HG03039 (cell line): ENCODE measurements at regions not wholly inside any gene's neighbourhood (a gene's known extent, or its start where the extent isn't known, plus 50 kb on each side); places are given as distances from the start of the nearest gene placed in this dataset.

ENCODE experiments used
- ATAC-seq: cut with Tn5 transposase; IDR thresholded peaks from one replicate; pipeline ENCODE4 v1.9.1; 2021; ENCODE audit warnings: mild to moderate bottlenecking, moderate library complexity; ENCODE audit not compliant: unreplicated experiment

GRCh38 chr4:20504146-20504545 lies 196.1 kb upstream of the PACRGL start:
- ATAC-seq, result no peak

- no peak for ATAC-seq
These were observed 194.3 kb upstream of the PACRGL start for GRCh38 chr4:20505927-20506326.

GRCh38 chr4:20506827-20507226 lies 193.4 kb upstream of the PACRGL start:
- no peak for ATAC-seq

GRCh38 chr4:20509315-20509714 lies 190.9 kb upstream of the PACRGL start:
- no peak for ATAC-seq

GRCh38 chr4:20512033-20512792 lies 188.0 kb upstream of the PACRGL start:
- ATAC-seq, result no peak

GRCh38 chr4:20512985-20513384 lies 187.3 kb upstream of the PACRGL start:
- ATAC-seq, result no peak

- no peak for ATAC-seq
These were observed 179.4 kb upstream of the PACRGL start for GRCh38 chr4:20520901-20521300.

- no peak for ATAC-seq
These were observed 171.8 kb upstream of the PACRGL start for GRCh38 chr4:20528508-20528907.

GRCh38 chr4:20529691-20530090 lies 170.6 kb upstream of the PACRGL start:
- no peak for ATAC-seq

- no peak for ATAC-seq
These were observed 168.0 kb upstream of the PACRGL start for GRCh38 chr4:20532116-20532790.

GRCh38 chr4:20532871-20533870 lies 167.1 kb upstream of the PACRGL start:
- no peak for ATAC-seq

GRCh38 chr4:20538905-20539304 lies 161.4 kb upstream of the PACRGL start:
- no peak for ATAC-seq

GRCh38 chr4:20543131-20543530 lies 157.1 kb upstream of the PACRGL start:
- no peak for ATAC-seq

GRCh38 chr4:20544645-20545044 lies 155.6 kb upstream of the PACRGL start:
- ATAC-seq, result no peak

- no peak for ATAC-seq
These were observed 148.3 kb upstream of the PACRGL start for GRCh38 chr4:20552004-20552403.

GRCh38 chr4:20554134-20554533 lies 146.1 kb upstream of the PACRGL start:
- no peak for ATAC-seq

- no peak for ATAC-seq
These were observed 135.1 kb upstream of the PACRGL start for GRCh38 chr4:20565075-20565721.

GRCh38 chr4:20570981-20571715 lies 129.1 kb upstream of the PACRGL start:
- no peak for ATAC-seq

GRCh38 chr4:20572976-20573375 lies 127.3 kb upstream of the PACRGL start:
- ATAC-seq, result no peak

- no peak for ATAC-seq
These were observed 125.3 kb upstream of the PACRGL start for GRCh38 chr4:20574986-20575385.
